Activated T-cell treated with anti-CD3 and anti-CD28 coated beads, Interleukin-2, amount 50 U/mL, for 24 hours (primary cell): ENCODE measurements at regions not wholly inside any gene's neighbourhood (a gene's known extent, or its start where the extent isn't known, plus 50 kb on each side); places are given as distances from the start of the nearest gene placed in this dataset.

Source experiments
- DNase-seq: peaks from one replicate; pipeline ENCODE4 v3.0.0-alpha.2; 2020
- H3K27ac Mint-ChIP-seq: 2 replicates; pipeline ENCODE4 v1.8.0; 2020; ENCODE audit warnings: mild to moderate bottlenecking, mixed read lengths
- H3K27me3 Mint-ChIP-seq: 2 replicates; pipeline ENCODE4 v1.8.0; 2020; ENCODE audit warnings: mixed read lengths
- H3K36me3 Mint-ChIP-seq: 2 replicates; pipeline ENCODE4 v1.8.0; 2020; ENCODE audit warnings: low read depth, mixed read lengths
- H3K4me1 Mint-ChIP-seq: 2 replicates; pipeline ENCODE4 v1.8.0; 2020; ENCODE audit warnings: low read depth, mixed read lengths
- H3K4me3 Mint-ChIP-seq: 2 replicates; pipeline ENCODE4 v1.8.0; 2020; ENCODE audit warnings: mild to moderate bottlenecking, moderate library complexity, mixed read lengths
- H3K9me3 Mint-ChIP-seq: 2 replicates; pipeline ENCODE4 v1.8.0; 2020; ENCODE audit warnings: mixed read lengths

DNA sequence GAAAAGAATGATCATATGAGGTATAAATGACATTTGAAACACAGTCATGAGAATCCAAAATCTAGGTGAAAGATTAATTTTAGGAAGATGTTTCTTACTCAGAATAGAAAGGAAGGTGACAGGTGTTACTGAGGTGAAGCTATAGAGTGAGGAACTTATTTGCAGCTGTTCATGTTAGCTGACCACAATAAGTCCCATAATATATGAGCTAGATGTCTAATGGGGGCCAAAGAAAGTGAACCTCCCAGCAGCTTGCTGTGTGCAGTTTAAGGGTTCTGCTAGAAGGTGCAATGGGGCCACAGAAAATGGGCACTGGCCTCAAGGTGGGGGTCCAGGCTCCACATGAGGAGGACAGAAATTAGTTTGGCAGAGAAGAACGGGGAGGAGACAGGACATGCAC lies 1374.9 kb upstream of the CRIM1 start:
- no peaks in the 10 kb centered on the region for H3K27me3 Mint-ChIP-seq
- H3K36me3 Mint-ChIP-seq: no peaks in the 10 kb centered on the region
- peaks cover 5% of the 10 kb centered on the region for H3K9me3 Mint-ChIP-seq

DNA sequence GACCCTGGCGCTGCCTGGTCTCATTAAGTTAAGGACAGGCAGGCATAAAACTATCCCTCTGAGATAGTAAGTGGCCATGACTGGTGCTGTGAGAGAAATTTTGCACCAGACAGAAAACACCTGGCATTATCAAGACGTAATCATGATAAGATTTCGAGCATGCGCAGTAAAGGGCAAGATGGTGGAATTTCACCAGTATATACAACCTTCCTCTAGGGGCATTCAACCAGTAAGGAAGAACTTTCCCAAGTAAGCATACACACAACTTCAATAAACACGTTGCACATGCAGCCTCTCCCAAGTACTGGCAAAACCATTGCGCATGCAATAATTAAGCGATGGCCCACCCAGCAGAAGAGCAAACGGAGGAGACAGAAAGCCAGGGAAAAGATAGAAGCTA lies 1376.4 kb upstream of the CRIM1 start:
- H3K9me3 Mint-ChIP-seq: peaks cover 6% of the 10 kb centered on the region
- no peak for DNase-seq
- no peaks in the 10 kb centered on the region for H3K36me3 Mint-ChIP-seq
- no peaks in the 10 kb centered on the region for H3K27me3 Mint-ChIP-seq
- H3K27ac Mint-ChIP-seq: no peak overlapping the region
- H3K4me3 Mint-ChIP-seq: no peak overlapping the region
- H3K4me1 Mint-ChIP-seq: no peaks in the 10 kb centered on the region

More for the DNA sequence above, 1374.9 kb upstream of the CRIM1 start:
- Mint-ChIP-seq H3K4me3 (no peak overlapping the region), H3K27ac (no peak overlapping the region), H3K4me1 (no peaks in the 10 kb centered on the region)
- DNase-seq: no peak

DNA sequence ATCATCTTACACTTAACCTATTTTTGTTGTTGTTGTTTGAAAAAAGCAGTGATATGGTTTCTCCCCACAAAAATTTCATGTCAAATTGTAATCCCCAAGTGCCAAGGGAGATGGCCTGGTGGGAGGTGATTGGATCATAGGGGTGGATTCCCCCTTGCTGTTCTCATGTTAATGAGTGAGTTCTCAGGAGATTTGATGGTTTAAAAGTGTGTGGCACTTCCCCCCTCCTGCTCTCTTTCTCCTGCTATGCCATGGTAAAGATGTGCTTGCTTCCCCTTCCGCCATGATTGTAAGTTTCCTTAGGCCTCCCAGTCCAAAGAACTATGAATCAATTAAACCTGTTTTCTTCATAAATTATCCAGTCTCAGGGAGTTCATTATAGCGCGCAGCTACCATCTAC lies 1362.7 kb upstream of the FAM98A start:
- Mint-ChIP-seq H3K4me3 (no peak overlapping the region), H3K9me3 (peaks cover 4% of the 10 kb centered on the region), H3K4me1 (no peaks in the 10 kb centered on the region), H3K36me3 (no peaks in the 10 kb centered on the region), H3K27me3 (no peaks in the 10 kb centered on the region), H3K27ac (no peak overlapping the region)
- no peak for DNase-seq

DNA sequence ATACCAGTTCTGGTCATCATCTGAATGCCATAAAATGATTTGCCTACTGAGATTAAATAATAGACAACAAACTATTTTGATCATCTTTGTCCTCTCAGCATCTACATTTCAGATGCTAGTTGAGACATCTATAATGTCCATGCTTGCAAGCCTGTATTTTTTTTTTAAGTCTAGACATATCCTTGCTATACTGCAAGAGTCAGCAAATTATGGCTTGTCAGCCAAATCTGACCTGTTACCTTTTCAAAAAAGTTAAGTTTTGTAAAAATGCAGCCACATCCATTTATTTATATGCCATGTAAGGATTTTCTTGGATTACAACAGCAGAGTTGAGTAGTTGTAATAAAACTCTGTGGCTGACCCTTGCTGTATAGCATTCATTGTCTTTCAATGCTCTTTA lies 1355.7 kb upstream of the FAM98A start:
- Mint-ChIP-seq H3K36me3 (no peaks in the 10 kb centered on the region), H3K4me3 (no peak overlapping the region), H3K27ac (no peak overlapping the region)

DNA sequence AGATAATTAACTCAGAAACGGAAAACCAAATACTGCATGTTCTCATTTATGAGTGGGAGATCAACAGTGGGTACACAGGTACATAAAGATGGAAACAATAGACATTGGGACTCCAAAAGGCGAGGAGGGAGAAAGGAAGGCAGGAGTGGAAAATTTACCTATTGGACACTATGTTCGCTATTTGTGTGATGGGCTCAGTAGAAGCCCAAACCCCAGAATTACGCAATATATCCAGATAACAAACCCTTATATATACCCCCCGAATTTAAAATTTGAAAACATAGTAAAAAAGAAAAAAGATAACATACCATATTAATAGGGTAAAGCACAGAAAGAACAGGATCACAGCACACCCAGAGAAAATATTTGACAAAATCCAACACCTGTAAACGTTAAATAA lies 1351.7 kb upstream of the FAM98A start:
- no peaks in the 10 kb centered on the region for H3K36me3 Mint-ChIP-seq
- no peaks in the 10 kb centered on the region for H3K4me1 Mint-ChIP-seq
- no peaks in the 10 kb centered on the region for H3K27me3 Mint-ChIP-seq
- no peak for DNase-seq
- H3K9me3 Mint-ChIP-seq: peaks cover 11% of the 10 kb centered on the region
- no peak overlapping the region for H3K4me3 Mint-ChIP-seq
- no peak overlapping the region for H3K27ac Mint-ChIP-seq

More for the DNA sequence above, 1355.7 kb upstream of the FAM98A start:
- H3K9me3 Mint-ChIP-seq: peaks cover 4% of the 10 kb centered on the region
- H3K27me3 Mint-ChIP-seq: no peaks in the 10 kb centered on the region
- DNase-seq: no peak
- H3K4me1 Mint-ChIP-seq: no peaks in the 10 kb centered on the region

DNA sequence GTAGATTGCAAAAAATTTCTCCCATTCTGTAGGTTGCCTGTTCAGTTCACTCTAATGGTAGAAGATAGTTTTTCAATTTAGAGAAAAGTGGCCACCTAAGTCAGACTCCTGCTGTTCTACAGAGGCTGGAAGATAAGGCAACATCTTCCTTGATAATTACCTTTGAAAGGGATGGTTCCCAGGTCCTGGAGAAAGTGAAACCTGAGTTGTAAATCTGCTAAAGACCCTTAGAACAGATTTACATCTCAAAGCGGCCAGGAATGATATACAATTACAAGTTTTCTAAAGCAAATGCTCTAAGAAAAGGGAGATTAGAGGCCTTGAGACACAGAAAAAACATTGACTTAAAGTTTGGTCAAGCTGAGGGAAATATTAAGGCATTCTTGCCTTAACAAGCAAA lies 1350.2 kb upstream of the FAM98A start:
- Mint-ChIP-seq H3K27me3 (no peaks in the 10 kb centered on the region), H3K4me3 (no peak overlapping the region), H3K36me3 (no peaks in the 10 kb centered on the region), H3K4me1 (no peaks in the 10 kb centered on the region), H3K27ac (no peak overlapping the region), H3K9me3 (peaks cover 11% of the 10 kb centered on the region)
- no peak for DNase-seq

DNA sequence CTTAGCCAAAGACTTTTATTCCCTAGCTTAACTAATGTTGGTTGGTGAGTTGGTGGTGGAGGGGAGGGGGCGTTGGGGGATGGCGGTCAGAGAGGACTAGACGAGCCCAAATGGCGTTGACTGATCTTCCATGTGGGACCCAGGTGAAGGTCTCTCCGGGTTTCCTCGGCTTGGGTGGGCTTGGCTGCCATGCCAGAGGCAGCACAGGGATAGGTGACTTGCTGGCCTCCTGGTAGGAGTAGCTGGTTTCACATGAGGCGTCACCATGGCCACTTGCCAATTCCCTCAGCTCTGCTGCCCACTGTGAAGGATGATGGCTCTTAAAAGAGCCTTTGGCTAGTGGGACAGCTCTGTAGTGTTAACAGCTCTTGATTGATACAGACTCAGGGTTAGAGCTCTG lies 1337.0 kb upstream of the FAM98A start:
- H3K9me3 Mint-ChIP-seq: peaks cover 9% of the 10 kb centered on the region
- H3K36me3 Mint-ChIP-seq: no peaks in the 10 kb centered on the region
- H3K4me1 Mint-ChIP-seq: no peaks in the 10 kb centered on the region
- H3K4me3 Mint-ChIP-seq: no peak overlapping the region
- H3K27ac Mint-ChIP-seq: no peak overlapping the region
- no peaks in the 10 kb centered on the region for H3K27me3 Mint-ChIP-seq
- no peak for DNase-seq

DNA sequence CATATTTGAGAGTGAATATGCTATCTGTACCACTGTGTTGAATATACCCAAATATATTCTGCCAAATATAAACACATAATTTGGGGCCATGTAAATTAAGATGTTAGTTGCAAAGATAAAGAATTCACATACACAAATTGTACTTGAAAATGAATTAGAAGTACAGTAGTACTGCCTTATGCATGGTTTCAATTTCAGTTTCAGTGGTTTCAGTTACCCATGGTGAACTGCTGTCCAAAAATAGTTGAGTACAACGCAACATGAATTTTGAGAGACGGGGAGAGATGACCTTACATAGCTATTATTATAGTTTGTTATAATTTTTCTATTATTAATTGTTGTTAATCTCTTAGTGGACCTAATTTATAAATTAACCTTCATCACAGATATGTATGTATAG lies 1313.0 kb upstream of the FAM98A start:
- peaks cover 10% of the 10 kb centered on the region for H3K9me3 Mint-ChIP-seq
- no peaks in the 10 kb centered on the region for H3K4me1 Mint-ChIP-seq
- H3K36me3 Mint-ChIP-seq: no peaks in the 10 kb centered on the region
- no peak overlapping the region for H3K27ac Mint-ChIP-seq
- H3K27me3 Mint-ChIP-seq: no peaks in the 10 kb centered on the region
- H3K4me3 Mint-ChIP-seq: no peak overlapping the region
- DNase-seq: no peak

DNA sequence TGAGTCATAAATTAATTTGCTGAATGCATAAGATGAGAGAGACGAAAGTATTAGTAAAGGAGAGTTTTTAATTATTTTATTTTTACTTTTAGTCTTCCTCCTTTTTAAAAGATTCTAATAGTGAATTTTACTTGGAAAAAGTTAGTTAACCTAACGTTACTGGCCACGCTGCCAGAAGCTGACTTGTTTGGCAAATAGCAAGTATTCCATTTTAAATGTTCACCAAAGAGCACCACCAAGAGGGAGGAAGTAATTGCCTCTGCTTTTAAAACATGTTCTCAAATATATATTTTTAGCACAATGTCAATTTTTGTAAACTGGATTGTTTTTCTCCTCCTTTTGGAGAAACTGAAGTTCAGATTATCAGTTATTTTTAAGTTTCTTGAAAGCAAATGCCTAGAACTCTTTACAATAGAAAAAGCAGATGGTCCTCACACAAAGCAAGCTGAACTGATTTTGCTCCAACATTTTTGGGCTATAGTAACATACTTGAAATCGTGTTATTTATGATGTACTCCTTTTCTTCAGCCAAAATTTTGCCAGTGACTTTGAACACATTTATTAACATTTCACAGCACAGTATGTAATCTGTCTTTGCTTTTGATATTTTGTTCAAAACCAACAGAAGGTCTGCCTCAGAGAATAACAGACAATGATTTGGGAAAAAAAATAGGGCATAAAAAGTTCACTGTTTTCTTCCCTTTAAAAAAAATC lies 1311.0 kb upstream of the FAM98A start:
- Mint-ChIP-seq H3K9me3 (peaks cover 13% of the 10 kb centered on the region), H3K4me1 (no peaks in the 10 kb centered on the region), H3K27me3 (no peaks in the 10 kb centered on the region), H3K27ac (no peak overlapping the region), H3K36me3 (no peaks in the 10 kb centered on the region), H3K4me3 (no peak overlapping the region)
- DNase-seq: no peak

DNA sequence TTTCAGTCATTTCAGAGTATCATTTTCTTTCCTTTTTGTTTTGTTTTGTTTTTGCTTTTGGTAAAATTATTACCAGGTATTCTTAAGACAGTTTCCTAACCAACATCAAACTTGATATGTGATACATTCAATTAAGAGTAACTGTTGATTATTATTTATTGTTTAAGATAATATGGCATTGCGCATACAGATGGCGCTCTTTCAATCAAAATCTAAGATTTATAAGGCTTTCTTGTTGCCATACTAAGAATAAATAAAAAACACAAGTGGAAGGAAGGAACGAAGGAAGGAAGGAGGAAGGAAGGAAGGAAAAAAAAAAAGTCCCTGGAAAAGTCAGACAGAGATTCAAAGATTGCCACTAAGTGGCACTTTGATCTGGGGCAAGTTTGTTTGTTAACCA lies 1308.7 kb upstream of the FAM98A start:
- Mint-ChIP-seq H3K9me3 (peaks cover 12% of the 10 kb centered on the region), H3K27me3 (no peaks in the 10 kb centered on the region), H3K4me1 (no peaks in the 10 kb centered on the region), H3K36me3 (no peaks in the 10 kb centered on the region), H3K27ac (no peak overlapping the region), H3K4me3 (no peak overlapping the region)
- DNase-seq: no peak

DNA sequence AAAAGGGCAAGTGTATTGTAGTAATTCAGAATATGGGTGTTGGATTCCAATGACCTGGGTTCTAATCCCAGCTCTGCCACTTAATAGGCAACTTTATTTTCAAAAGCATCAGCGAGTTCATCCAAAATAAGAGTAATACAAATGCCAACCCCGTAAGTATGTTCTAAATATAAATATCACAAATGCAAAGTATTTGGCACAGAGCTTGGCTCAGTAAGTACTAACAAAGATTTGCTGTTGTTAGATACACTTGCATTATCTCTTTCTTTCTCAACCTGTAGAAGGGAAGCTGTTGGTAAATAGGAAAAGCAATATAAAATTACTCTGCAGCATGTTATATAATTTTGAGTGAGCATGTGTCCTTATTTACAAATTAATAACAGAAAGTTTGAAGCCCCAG lies 1302.6 kb upstream of the FAM98A start:
- H3K4me1 Mint-ChIP-seq: no peaks in the 10 kb centered on the region
- DNase-seq: no peak
- H3K4me3 Mint-ChIP-seq: no peak overlapping the region
- H3K27me3 Mint-ChIP-seq: no peaks in the 10 kb centered on the region
- no peaks in the 10 kb centered on the region for H3K36me3 Mint-ChIP-seq
- peaks cover 6% of the 10 kb centered on the region for H3K9me3 Mint-ChIP-seq
- H3K27ac Mint-ChIP-seq: no peak overlapping the region

DNA sequence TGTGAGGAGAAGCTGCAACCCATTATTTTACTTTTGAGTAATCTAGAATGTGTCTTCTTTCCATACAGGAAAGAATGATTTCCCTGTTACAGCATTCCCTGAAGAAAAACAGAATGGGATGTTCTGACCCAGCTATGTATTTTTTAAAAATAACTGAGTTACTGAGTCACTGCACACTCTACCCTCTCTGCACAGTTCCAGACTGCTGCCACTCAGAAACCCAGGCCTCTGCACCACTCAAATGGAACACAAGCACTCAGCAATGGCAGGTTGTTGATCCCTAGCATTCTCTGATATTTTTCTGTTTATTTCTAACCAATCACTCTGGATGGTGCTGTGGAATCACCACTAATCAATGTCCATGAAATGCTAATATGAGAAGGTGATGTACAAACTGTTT lies 1300.0 kb upstream of the FAM98A start:
- Mint-ChIP-seq H3K36me3 (no peaks in the 10 kb centered on the region), H3K27ac (no peak overlapping the region), H3K4me1 (no peaks in the 10 kb centered on the region), H3K27me3 (no peaks in the 10 kb centered on the region), H3K4me3 (no peak overlapping the region), H3K9me3 (no peaks in the 10 kb centered on the region)
- DNase-seq: no peak

DNA sequence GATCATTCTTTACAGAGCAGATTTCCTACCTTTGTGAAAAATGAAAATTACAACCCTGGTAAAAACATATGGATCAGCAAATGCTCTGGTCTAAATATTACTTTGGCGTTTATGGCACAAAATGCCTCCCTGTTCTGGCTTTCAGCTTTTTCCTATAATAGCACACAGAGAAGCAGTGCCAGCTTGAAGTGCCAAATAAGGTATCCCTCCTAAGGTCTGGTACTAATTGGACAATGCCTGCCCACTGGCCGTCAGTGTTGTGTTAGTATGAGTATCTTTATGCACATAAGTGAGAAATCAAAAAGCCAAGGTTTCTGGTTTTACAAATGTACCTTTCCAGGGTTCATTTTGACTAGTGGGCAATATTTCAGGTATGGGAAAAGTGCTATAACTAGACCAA lies 1293.7 kb upstream of the FAM98A start:
- no peak for DNase-seq
- Mint-ChIP-seq H3K27ac (no peak overlapping the region), H3K36me3 (no peaks in the 10 kb centered on the region), H3K4me3 (no peak overlapping the region), H3K27me3 (no peaks in the 10 kb centered on the region), H3K4me1 (no peaks in the 10 kb centered on the region), H3K9me3 (no peaks in the 10 kb centered on the region)

DNA sequence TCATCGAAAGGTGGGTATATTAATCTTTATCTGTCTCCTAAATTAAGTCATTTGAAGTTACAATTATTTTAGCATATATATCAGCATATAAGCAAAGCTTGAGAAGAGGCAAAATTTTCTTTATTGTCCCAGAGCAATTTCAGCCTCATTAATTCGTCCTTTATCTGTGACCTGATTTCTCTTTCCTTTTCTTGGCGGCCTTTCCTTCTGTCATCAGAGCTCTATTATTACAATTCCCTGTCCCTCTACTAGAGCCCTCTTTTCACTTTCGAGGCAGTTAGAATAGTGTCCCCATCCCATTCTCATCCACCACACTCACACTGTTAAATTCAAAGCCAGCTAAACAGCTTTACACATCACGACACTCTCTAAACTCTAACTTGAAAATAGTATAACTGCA lies 1293.2 kb upstream of the FAM98A start:
- Mint-ChIP-seq H3K36me3 (no peaks in the 10 kb centered on the region), H3K27ac (no peak overlapping the region), H3K9me3 (no peaks in the 10 kb centered on the region), H3K4me1 (no peaks in the 10 kb centered on the region), H3K4me3 (no peak overlapping the region), H3K27me3 (no peaks in the 10 kb centered on the region)
- DNase-seq: no peak

DNA sequence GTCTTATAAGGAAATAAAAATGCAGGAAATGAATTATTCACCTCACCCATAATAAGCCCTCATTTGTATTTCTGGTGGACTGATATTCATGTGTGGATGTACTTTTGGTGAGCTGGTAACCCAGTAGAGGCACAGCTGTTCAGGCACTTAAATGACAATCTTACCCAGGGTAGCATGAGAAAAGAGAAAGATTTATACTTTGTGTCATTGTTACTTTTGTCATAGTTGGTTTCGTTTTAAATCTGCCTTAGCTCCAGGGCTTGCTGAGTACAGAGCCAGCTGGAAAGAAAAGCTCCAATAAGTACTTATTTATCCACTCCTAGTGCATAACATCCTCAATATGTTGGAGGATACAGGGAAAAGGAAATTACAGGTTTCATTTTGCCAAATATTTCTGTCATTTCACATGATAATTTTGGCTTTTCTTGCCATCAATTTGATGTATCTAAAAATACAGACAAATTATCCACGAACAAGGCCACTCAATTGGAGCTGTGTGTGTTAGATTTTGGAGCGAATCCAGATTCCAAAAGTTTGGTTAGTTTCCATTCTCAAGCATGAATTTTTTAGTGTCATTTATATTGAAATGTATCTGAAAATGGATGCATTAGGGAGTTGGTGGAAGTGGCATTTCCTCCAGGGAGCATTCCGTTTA lies 1276.1 kb upstream of the FAM98A start:
- no peaks in the 10 kb centered on the region for H3K4me1 Mint-ChIP-seq
- H3K27ac Mint-ChIP-seq: no peak overlapping the region
- no peaks in the 10 kb centered on the region for H3K36me3 Mint-ChIP-seq
- DNase-seq: no peak
- H3K27me3 Mint-ChIP-seq: no peaks in the 10 kb centered on the region
- H3K4me3 Mint-ChIP-seq: no peak overlapping the region
- H3K9me3 Mint-ChIP-seq: peaks cover 5% of the 10 kb centered on the region
